Caco-2 (cell line): ENCODE measurements at regions not wholly inside any gene's neighbourhood (a gene's known extent, or its start where the extent isn't known, plus 50 kb on each side); places are given as distances from the start of the nearest gene placed in this dataset.

ENCODE experiments used
- BruUV-seq: library from RNA; stranded (reverse); fragments of 400-500 nt; replicated peaks from 2 replicates; lab custom pipeline; 2021; lab: Mats Ljungman, UMichigan
- CTCF ChIA-PET: fragments of 300-600 bp; sonication (Branson Sonifier 250); formaldehyde crosslinking; loops from one replicate; lab custom pipeline; 2022; ENCODE audit warnings: antibody characterized with exemption; lab: Charles Lee
- POLR2A ChIA-PET: fragments of 300-600 bp; sonication (Branson Sonifier 250); formaldehyde crosslinking; loops from one replicate; lab custom pipeline; 2022; ENCODE audit warnings: antibody characterized with exemption; lab: Charles Lee
- DNase-seq, 2 experiments: peaks; one replicate each; pipeline versions ENCODE4 v3.0.0 to v3.0.0-alpha.2; 2020 to 2022
- H3K27me3 ChIP-seq: replicated peaks from 2 replicates; pipeline ENCODE4 v1.6.0; 2011; ENCODE audit warnings: low read length; ENCODE audit not compliant: control insufficient read depth, insufficient read depth
- H3K36me3 ChIP-seq: 2 replicates; pipeline ENCODE4 v1.5.1; 2011; ENCODE audit warnings: low read length; ENCODE audit not compliant: control insufficient read depth, insufficient read depth
- H3K4me1 ChIP-seq: fragments of 250-450 bp; sonication (Bioruptor Pico); 2 replicates; pipeline ENCODE4 v1.5.1; 2020; ENCODE audit warnings: mild to moderate bottlenecking
- H3K4me3 ChIP-seq: 2 replicates; pipeline ENCODE4 v1.5.1; 2011; ENCODE audit warnings: low read depth, mild to moderate bottlenecking, control low read depth, low read length
- H3K9me3 ChIP-seq: fragments of 250-450 bp; sonication (Bioruptor Pico); 2 replicates; pipeline ENCODE4 v1.5.1; 2020; ENCODE audit warnings: mild to moderate bottlenecking, moderate library complexity
- H3K27ac Mint-ChIP-seq: one replicate; pipeline ENCODE4 v1.8.0; 2022; ENCODE audit warnings: mixed read lengths; ENCODE audit not compliant: unreplicated experiment
- H3K27me3 Mint-ChIP-seq: one replicate; pipeline ENCODE4 v1.8.0; 2022; ENCODE audit warnings: mixed read lengths; ENCODE audit not compliant: insufficient read depth, unreplicated experiment
- H3K36me3 Mint-ChIP-seq: one replicate; pipeline ENCODE4 v1.8.0; 2022; ENCODE audit warnings: mild to moderate bottlenecking, mixed read lengths; ENCODE audit not compliant: insufficient read depth, unreplicated experiment
- H3K4me1 Mint-ChIP-seq: one replicate; pipeline ENCODE4 v1.8.0; 2022; ENCODE audit warnings: low read depth, mixed read lengths; ENCODE audit not compliant: unreplicated experiment
- H3K4me3 Mint-ChIP-seq: one replicate; pipeline ENCODE4 v1.8.0; 2022; ENCODE audit warnings: mild to moderate bottlenecking, moderate library complexity, mixed read lengths; ENCODE audit not compliant: unreplicated experiment
- H3K9me3 Mint-ChIP-seq: one replicate; pipeline ENCODE4 v1.8.0; 2022; ENCODE audit warnings: mixed read lengths; ENCODE audit not compliant: unreplicated experiment
- intact Hi-C: fragments of 100-400 bp; cut with micrococcal nuclease; formaldehyde crosslinking; loops from one replicate; pipeline ENCODE4 v1.10.0; 2022; ENCODE audit not compliant: unreplicated experiment
- TF ChIP-seq, protein P1 (sequence below), 2 experiments: fragments of 200-600 bp in 1 of 2; IDR thresholded peaks; 1 replicate in 1 of 2; 2 replicates in 1 of 2; pipeline versions ENCODE4 v1.5.1 to v1.8.0; 2011 to 2022; ENCODE audit warnings: antibody characterized with exemption in 1 of 2, control low read depth in 1 of 2, inconsistent platforms in 1 of 2, low read depth in 1 of 2, low read length in 1 of 2, mild to moderate bottlenecking in 1 of 2, moderate library complexity in 1 of 2; ENCODE audit not compliant: insufficient read depth in 1 of 2, severe bottlenecking in 1 of 2, unreplicated experiment in 1 of 2

DNA sequence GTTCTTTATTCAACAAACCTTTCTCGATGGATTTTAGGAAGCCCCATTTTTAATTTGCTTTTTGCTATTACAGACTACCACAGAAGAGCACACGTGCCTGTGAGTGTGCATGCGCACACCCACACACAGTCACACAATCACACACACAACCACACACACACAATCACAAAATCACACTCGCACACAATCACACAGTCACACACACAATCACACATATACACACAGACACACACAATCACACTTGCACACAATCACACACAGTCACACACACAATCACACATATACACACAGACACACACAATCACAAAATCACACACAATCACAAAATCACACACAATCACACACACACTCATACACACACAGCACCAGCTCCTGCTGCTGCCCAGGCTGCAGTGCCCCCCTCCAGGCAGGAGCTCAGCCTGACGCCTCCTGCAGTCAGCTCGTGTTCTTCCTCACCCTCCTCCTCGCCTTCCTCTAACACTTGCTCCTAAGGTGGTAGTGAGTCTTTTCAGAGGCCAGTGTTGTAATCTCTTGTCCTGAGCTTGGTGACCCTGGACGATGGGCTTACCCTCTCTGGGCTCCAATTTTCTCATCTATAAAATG is 125.0 kb upstream of the SOX1 start:
- POLR2A ChIA-PET: no interaction called here
- CTCF ChIA-PET: no interaction called here
- no peak for DNase-seq
- Mint-ChIP-seq H3K4me1 (no peaks in the 10 kb centered on the region), H3K4me3 (no peak overlapping the region), H3K27me3 (peaks cover 17% of the 10 kb centered on the region), H3K36me3 (no peaks in the 10 kb centered on the region), H3K27ac (no peak overlapping the region), H3K9me3 (peaks cover 6% of the 10 kb centered on the region)
- TF ChIP-seq, protein P1, sequence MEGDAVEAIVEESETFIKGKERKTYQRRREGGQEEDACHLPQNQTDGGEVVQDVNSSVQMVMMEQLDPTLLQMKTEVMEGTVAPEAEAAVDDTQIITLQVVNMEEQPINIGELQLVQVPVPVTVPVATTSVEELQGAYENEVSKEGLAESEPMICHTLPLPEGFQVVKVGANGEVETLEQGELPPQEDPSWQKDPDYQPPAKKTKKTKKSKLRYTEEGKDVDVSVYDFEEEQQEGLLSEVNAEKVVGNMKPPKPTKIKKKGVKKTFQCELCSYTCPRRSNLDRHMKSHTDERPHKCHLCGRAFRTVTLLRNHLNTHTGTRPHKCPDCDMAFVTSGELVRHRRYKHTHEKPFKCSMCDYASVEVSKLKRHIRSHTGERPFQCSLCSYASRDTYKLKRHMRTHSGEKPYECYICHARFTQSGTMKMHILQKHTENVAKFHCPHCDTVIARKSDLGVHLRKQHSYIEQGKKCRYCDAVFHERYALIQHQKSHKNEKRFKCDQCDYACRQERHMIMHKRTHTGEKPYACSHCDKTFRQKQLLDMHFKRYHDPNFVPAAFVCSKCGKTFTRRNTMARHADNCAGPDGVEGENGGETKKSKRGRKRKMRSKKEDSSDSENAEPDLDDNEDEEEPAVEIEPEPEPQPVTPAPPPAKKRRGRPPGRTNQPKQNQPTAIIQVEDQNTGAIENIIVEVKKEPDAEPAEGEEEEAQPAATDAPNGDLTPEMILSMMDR (IDR thresholded peaks at IDR 0.05; ENCODE audit: insufficient read depth in 1 of 2, low read depth in 1 of 2, low read length in 1 of 2, severe bottlenecking in 1 of 2, unreplicated experiment in 1 of 2): no peak
- H3K27me3 ChIP-seq: no peaks in the 10 kb centered on the region; the same call in none of the 2 replicates
- no peaks in the 10 kb centered on the region for H3K4me1 ChIP-seq
- no peak overlapping the region for H3K4me3 ChIP-seq
- H3K9me3 ChIP-seq: no peaks in the 10 kb centered on the region
- BruUV-seq: no TSS peak
- H3K36me3 ChIP-seq: no peaks in the 10 kb centered on the region
- intact Hi-C loops: no loop called here

DNA sequence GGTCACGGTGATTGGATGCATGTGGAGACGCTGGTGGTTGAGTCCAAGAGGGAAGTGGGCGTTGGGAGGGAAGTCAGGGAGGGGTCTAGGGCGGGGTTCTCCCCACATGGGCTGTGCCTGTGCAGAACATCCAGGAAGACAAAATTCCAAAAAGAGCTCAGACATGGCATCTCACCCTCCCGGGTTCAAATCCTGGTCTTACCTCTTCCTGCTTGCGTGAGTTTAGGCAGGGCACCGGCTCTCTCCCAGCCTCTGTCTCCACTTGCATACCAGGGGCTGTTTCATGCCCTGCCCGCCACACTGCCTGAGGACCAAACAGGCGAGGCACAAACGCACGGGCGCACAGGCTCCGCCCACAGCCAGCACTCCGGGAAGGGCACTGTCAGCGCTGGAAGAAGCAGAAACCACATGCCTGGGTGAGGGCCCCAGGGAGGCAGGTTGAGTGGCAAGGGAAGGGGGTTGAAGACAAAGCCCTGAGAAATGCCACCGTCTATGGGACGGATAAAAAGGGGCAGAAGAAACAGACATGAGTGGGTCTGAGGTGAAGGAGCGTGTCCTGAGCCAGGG is 123.6 kb upstream of the SOX1 start:
- intact Hi-C loops: no loop called here
- TF ChIP-seq, protein P1 (IDR thresholded peaks at IDR 0.05; ENCODE audit: insufficient read depth in 1 of 2, low read depth in 1 of 2, low read length in 1 of 2, severe bottlenecking in 1 of 2, unreplicated experiment in 1 of 2): no peak
- POLR2A ChIA-PET: no interaction called here
- H3K4me1 Mint-ChIP-seq: no peaks in the 10 kb centered on the region
- no peaks in the 10 kb centered on the region for H3K36me3 Mint-ChIP-seq
- no TSS peak for BruUV-seq
- no peak overlapping the region for H3K4me3 Mint-ChIP-seq
- Histone ChIP-seq H3K4me3 (no peak overlapping the region), H3K36me3 (no peaks in the 10 kb centered on the region), H3K9me3 (no peaks in the 10 kb centered on the region), H3K27me3 (no peaks in the 10 kb centered on the region; the same call in none of the 2 replicates), H3K4me1 (no peaks in the 10 kb centered on the region)
- peaks cover 6% of the 10 kb centered on the region for H3K9me3 Mint-ChIP-seq
- no peak for DNase-seq
- CTCF ChIA-PET: no interaction called here
- H3K27ac Mint-ChIP-seq: no peak overlapping the region
- H3K27me3 Mint-ChIP-seq: peaks cover 16% of the 10 kb centered on the region

DNA sequence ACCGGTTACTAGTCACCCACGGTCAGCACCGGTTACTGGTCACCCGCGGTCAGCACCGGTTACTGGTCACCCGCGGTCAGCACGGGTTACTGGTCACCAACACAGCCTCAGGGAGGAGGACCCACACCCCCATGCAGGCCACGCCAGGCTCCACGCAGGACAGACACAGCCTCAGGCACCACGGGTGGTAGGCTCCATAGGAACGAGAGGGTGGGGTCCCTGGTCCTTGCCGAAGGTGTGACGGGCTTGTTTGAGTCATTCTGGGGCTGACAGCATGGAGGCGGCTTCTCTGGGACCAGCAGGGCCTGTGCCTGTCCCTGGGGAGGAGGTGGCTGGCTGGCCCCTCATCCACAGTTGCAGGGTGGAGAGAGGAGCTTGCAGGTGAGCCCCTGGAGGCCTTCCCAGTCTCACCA is 122.8 kb upstream of the SOX1 start:
- no peak overlapping the region for H3K27ac Mint-ChIP-seq
- peaks cover 16% of the 10 kb centered on the region for H3K27me3 Mint-ChIP-seq
- no peaks in the 10 kb centered on the region for H3K36me3 Mint-ChIP-seq
- TF ChIP-seq, protein P1 (IDR thresholded peaks at IDR 0.05; ENCODE audit: insufficient read depth in 1 of 2, low read depth in 1 of 2, low read length in 1 of 2, severe bottlenecking in 1 of 2, unreplicated experiment in 1 of 2): no peak
- no peaks in the 10 kb centered on the region; the same call in none of the 2 replicates for H3K27me3 ChIP-seq
- intact Hi-C loops: no loop called here
- no peaks in the 10 kb centered on the region for H3K36me3 ChIP-seq
- no peaks in the 10 kb centered on the region for H3K4me1 ChIP-seq
- no peaks in the 10 kb centered on the region for H3K4me1 Mint-ChIP-seq
- H3K9me3 ChIP-seq: no peaks in the 10 kb centered on the region
- CTCF ChIA-PET: no interaction called here
- BruUV-seq: no TSS peak
- H3K9me3 Mint-ChIP-seq: peaks cover 7% of the 10 kb centered on the region
- H3K4me3 ChIP-seq: no peak overlapping the region
- POLR2A ChIA-PET: no interaction called here
- H3K4me3 Mint-ChIP-seq: no peak overlapping the region
- DNase-seq: no peak
